Esophagus squamous epithelium (tissue), 4 donors: ENCODE measurements at regions not wholly inside any gene's neighbourhood (a gene's known extent, or its start where the extent isn't known, plus 50 kb on each side); places are given as distances from the start of the nearest gene placed in this dataset.

Source experiments
- CTCF ChIP-seq, 6 experiments: fragments of 450-650 bp in 4 of 6; fragments of 200-600 bp in 2 of 6; sonication (generic) in 2 of 6; IDR thresholded peaks; one replicate each; pipeline ENCODE4 v1.5.1; 2016 to 2019; ENCODE audit warnings: antibody characterized with exemption in 6 of 6, mild to moderate bottlenecking in 4 of 6, moderate library complexity in 4 of 6
- POLR2A ChIP-seq, 4 donors: fragments of 450-650 bp; IDR thresholded peaks; one replicate each; pipeline ENCODE4 v1.6.1; 2017; ENCODE audit warnings: antibody characterized with exemption in 4 of 4, mild to moderate bottlenecking in 4 of 4, moderate library complexity in 3 of 4

GRCh38 chr18:67151366-67151765 lies 365.2 kb downstream of the DSEL start:
- TF ChIP-seq CTCF (IDR thresholded peaks at IDR 0.05) (no peak), POLR2A (IDR thresholded peaks at IDR 0.05) (no peak)
